HEK293 (cell line): ENCODE measurements at regions not wholly inside any gene's neighbourhood (a gene's known extent, or its start where the extent isn't known, plus 50 kb on each side); places are given as distances from the start of the nearest gene placed in this dataset.

Source experiments
- ELK4 ChIP-seq: IDR thresholded peaks from 2 replicates; pipeline ENCODE4 v1.6.1; 2011; ENCODE audit warnings: mild to moderate bottlenecking, low read depth, low read length, borderline replicate concordance
- ZNF19 ChIP-seq: fragments of 450-650 bp; formaldehyde crosslinking; IDR thresholded peaks from 2 replicates; pipeline ENCODE4; 2016; ENCODE audit warnings: missing biosample characterization, missing genetic modification characterization, low read depth
- ZNF324 ChIP-seq: fragments of 450-650 bp; formaldehyde crosslinking; IDR thresholded peaks from 2 replicates; pipeline ENCODE4 v1.5.1; 2016; ENCODE audit warnings: missing biosample characterization, missing genetic modification characterization
- ZNF423 ChIP-seq: fragments of 450-650 bp; formaldehyde crosslinking; IDR thresholded peaks from 2 replicates; pipeline ENCODE4 v1.5.1; 2016; ENCODE audit warnings: missing biosample characterization, missing genetic modification characterization
- ZNF76 ChIP-seq: fragments of 450-650 bp; formaldehyde crosslinking; IDR thresholded peaks from 2 replicates; pipeline ENCODE4; 2016; ENCODE audit warnings: low read depth, missing biosample characterization, missing genetic modification characterization, borderline replicate concordance
- ZNF785 ChIP-seq: fragments of 450-650 bp; formaldehyde crosslinking; IDR thresholded peaks from 2 replicates; pipeline ENCODE4 v1.5.1; 2016; ENCODE audit warnings: missing biosample characterization, missing genetic modification characterization
- TF ChIP-seq, protein P1 (sequence below): fragments of 450-650 bp; formaldehyde crosslinking; IDR thresholded peaks from 2 replicates; pipeline ENCODE4 v1.5.1; 2016; ENCODE audit warnings: missing biosample characterization, missing genetic modification characterization

DNA sequence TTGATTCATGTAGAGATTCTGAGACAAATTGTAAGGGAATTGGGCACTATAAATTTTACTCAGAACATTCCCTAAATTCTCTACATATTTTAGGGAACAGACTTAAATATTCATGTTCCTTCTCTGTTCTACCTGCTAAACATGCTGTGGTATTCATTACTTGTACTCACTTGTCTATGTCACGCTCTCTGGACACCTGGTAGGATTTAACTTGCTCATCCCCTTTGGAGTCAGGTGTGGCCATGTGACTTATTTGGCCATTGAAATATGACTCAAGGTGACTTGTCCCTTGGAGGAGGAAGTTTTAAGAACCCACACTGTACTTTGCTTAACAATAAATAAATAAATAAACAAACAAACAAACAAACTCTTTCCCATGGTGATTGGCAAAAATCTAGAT, 2258.8 kb upstream of the WWC1 start:
- TF ChIP-seq ZNF324 (tag by site-specific recombination), result no peak
- TF ChIP-seq ZNF19 (tag by site-specific recombination), result no peak
- TF ChIP-seq, protein P1, sequence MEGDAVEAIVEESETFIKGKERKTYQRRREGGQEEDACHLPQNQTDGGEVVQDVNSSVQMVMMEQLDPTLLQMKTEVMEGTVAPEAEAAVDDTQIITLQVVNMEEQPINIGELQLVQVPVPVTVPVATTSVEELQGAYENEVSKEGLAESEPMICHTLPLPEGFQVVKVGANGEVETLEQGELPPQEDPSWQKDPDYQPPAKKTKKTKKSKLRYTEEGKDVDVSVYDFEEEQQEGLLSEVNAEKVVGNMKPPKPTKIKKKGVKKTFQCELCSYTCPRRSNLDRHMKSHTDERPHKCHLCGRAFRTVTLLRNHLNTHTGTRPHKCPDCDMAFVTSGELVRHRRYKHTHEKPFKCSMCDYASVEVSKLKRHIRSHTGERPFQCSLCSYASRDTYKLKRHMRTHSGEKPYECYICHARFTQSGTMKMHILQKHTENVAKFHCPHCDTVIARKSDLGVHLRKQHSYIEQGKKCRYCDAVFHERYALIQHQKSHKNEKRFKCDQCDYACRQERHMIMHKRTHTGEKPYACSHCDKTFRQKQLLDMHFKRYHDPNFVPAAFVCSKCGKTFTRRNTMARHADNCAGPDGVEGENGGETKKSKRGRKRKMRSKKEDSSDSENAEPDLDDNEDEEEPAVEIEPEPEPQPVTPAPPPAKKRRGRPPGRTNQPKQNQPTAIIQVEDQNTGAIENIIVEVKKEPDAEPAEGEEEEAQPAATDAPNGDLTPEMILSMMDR (tag by site-specific recombination), result no peak
- TF ChIP-seq ELK4, result no peak
- no peak for TF ChIP-seq ZNF76 (tag by site-specific recombination)
- TF ChIP-seq ZNF423 (tag by site-specific recombination), result no peak
- no peak for TF ChIP-seq ZNF785 (tag by site-specific recombination)
